PC-9 (cell line): ENCODE measurements at regions not wholly inside any gene's neighbourhood (a gene's known extent, or its start where the extent isn't known, plus 50 kb on each side); places are given as distances from the start of the nearest gene placed in this dataset.

Source experiments
- EZH2 ChIP-seq: fragments of 200-600 bp; sonication (generic); IDR thresholded peaks from 2 replicates; pipeline ENCODE4 v1.8.0; 2017; ENCODE audit warnings: antibody characterized with exemption, low read depth
- TF ChIP-seq, protein P1 (sequence below): fragments of 200-600 bp; sonication (generic); conservative IDR thresholded peaks from 2 replicates; pipeline ENCODE4 v1.6.1; 2017; ENCODE audit warnings: mixed run types, antibody characterized with exemption, mild to moderate bottlenecking, moderate library complexity

DNA sequence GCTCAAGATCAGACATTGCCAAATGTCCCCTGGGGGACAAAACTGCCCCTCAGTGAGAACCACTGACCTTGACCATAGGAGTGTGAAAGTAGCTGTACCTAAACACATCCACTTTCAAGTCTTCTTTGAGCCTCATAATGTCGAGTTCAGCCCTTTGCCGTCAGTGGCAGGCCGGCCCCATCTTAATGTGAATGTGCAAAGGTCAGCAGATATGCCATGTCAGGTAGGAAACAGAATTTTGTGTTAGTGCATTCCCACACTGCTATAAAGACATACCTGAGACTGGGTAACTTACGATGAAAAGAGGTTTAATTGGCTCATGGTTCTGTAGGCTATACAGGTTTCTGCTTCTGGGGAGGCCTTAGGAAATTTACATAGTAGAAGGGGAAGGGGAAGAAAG is 95.1 kb upstream of the PIRT start:
- TF ChIP-seq, protein P1, sequence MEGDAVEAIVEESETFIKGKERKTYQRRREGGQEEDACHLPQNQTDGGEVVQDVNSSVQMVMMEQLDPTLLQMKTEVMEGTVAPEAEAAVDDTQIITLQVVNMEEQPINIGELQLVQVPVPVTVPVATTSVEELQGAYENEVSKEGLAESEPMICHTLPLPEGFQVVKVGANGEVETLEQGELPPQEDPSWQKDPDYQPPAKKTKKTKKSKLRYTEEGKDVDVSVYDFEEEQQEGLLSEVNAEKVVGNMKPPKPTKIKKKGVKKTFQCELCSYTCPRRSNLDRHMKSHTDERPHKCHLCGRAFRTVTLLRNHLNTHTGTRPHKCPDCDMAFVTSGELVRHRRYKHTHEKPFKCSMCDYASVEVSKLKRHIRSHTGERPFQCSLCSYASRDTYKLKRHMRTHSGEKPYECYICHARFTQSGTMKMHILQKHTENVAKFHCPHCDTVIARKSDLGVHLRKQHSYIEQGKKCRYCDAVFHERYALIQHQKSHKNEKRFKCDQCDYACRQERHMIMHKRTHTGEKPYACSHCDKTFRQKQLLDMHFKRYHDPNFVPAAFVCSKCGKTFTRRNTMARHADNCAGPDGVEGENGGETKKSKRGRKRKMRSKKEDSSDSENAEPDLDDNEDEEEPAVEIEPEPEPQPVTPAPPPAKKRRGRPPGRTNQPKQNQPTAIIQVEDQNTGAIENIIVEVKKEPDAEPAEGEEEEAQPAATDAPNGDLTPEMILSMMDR, result no peak
- TF ChIP-seq EZH2, result no peak
